MCF 10A (cell line): ENCODE measurements at regions not wholly inside any gene's neighbourhood (a gene's known extent, or its start where the extent isn't known, plus 50 kb on each side); places are given as distances from the start of the nearest gene placed in this dataset.

Experiments
- BruUV-seq: library from RNA; stranded (reverse); fragments of 400-500 nt; replicated peaks from 2 replicates; lab custom pipeline; 2021; lab: Mats Ljungman, UMichigan
- CTCF ChIA-PET: fragments of 300-600 bp; sonication (Branson Sonifier 250); formaldehyde crosslinking; extraction: SDS; loops from one replicate; lab custom pipeline; 2021; ENCODE audit warnings: antibody characterized with exemption, inconsistent platforms; lab: Yijun Ruan, JAX
- POLR2A ChIA-PET: fragments of 300-600, 350-650 bp; sonication (Branson Sonifier 250); formaldehyde crosslinking; extraction: SDS; loops from one replicate; lab custom pipeline; 2020; ENCODE audit warnings: antibody characterized with exemption, inconsistent platforms; lab: Yijun Ruan, JAX
- DNase-seq: peaks from one replicate; pipeline ENCODE4 v3.0.0-alpha.2; 2018; ENCODE audit not compliant: unreplicated experiment
- H3K27ac Mint-ChIP-seq: one replicate; pipeline ENCODE4 v1.8.0; 2022; ENCODE audit warnings: mild to moderate bottlenecking, low read depth, mixed read lengths; ENCODE audit not compliant: unreplicated experiment
- H3K27me3 Mint-ChIP-seq: one replicate; pipeline ENCODE4 v1.8.0; 2022; ENCODE audit warnings: mixed read lengths; ENCODE audit not compliant: insufficient read depth, unreplicated experiment
- H3K36me3 Mint-ChIP-seq: one replicate; pipeline ENCODE4 v1.8.0; 2022; ENCODE audit warnings: mild to moderate bottlenecking, moderate library complexity, mixed read lengths; ENCODE audit not compliant: insufficient read depth, unreplicated experiment
- H3K4me1 Mint-ChIP-seq: one replicate; pipeline ENCODE4 v1.8.0; 2022; ENCODE audit warnings: mixed read lengths; ENCODE audit not compliant: insufficient read depth, unreplicated experiment
- H3K4me3 Mint-ChIP-seq: one replicate; pipeline ENCODE4 v1.8.0; 2022; ENCODE audit warnings: mild to moderate bottlenecking, moderate library complexity, mixed read lengths; ENCODE audit not compliant: unreplicated experiment
- H3K9me3 Mint-ChIP-seq: one replicate; pipeline ENCODE4 v1.8.0; 2022; ENCODE audit warnings: mixed read lengths; ENCODE audit not compliant: unreplicated experiment
- CTCF ChIP-seq: fragments of 200-600 bp; IDR thresholded peaks from one replicate; pipeline ENCODE4 v1.8.0; 2022; ENCODE audit warnings: antibody characterized with exemption, mild to moderate bottlenecking; ENCODE audit not compliant: unreplicated experiment
- intact Hi-C: fragments of 100-400 bp; cut with micrococcal nuclease; formaldehyde crosslinking; loops from 2 replicates; pipeline ENCODE4 v1.14.1; 2022

DNA sequence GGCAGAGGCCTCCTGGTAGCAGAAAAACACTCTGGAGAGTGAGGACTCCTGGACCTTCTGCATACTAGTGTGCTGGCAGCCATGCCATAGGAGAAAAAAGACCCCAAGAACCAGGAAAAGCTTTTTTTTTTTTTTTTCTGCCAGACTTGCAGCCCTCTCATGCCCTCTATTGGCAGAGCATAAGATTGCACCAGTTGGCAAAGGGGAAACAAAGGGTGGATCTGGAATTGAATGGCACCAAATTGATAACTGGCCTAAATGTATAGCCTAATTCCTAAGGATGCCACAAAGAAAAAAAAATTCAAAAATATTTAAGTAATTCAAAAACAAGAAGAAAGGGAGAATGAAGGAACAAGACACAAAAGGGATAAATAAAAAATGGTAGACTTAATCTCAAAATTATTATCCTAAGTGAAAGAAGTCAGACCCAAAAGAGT lies 112.5 kb upstream of the GHITM start:
- peak; percentile 40 for DNase-seq
- Mint-ChIP-seq H3K4me1 (no peaks in the 10 kb centered on the region), H3K9me3 (peaks cover 20% of the 10 kb centered on the region), H3K36me3 (no peaks in the 10 kb centered on the region), H3K27me3 (no peaks in the 10 kb centered on the region), H3K4me3 (no peak overlapping the region), H3K27ac (no peak overlapping the region)
- ChIA-PET POLR2A (interaction anchor here (0.6 kb wide), 1 partner anchor 1228 kb away, joined by 5 read pairs; no protein-coding TSS in a partner anchor), CTCF (interaction anchor here (0.5 to 2.1 kb wide), 27 partner anchors 9 to 1471 kb away, joined by 3 to 24 read pairs (median 3); no protein-coding TSS in a partner anchor)
- BruUV-seq = no TSS peak
- intact Hi-C loops = no loop called here
- peak; percentile 77 for TF ChIP-seq CTCF

DNA sequence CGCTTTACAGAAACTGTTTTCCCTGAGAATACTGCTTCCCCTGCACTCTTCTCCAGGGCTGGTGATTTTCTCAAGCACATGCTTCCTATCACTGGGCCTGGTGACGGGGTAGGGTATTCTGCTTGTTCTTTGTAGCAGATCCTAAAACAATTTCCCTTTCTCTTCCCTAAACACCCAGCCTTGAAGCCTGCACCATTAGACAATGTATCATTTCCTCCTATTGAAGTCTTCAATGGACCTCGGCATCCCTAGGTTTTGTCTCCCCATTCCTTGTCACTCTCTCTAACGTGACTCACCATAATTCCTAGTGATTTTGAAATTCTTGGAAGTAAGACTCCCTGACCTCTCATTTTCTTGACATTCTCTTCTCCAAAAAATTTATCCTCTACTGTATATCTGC lies 109.5 kb upstream of the GHITM start:
- Mint-ChIP-seq H3K27ac (no peak overlapping the region), H3K27me3 (no peaks in the 10 kb centered on the region), H3K4me3 (no peak overlapping the region), H3K36me3 (no peaks in the 10 kb centered on the region), H3K9me3 (peaks cover 7% of the 10 kb centered on the region), H3K4me1 (no peaks in the 10 kb centered on the region)
- intact Hi-C loops = no loop called here
- TF ChIP-seq CTCF = no peak
- DNase-seq = no peak
- POLR2A ChIA-PET = no interaction called here
- BruUV-seq = no TSS peak
- CTCF ChIA-PET = interaction anchor here (0.6 to 0.7 kb wide), 2 partner anchors 105 to 168 kb away, joined by 3 read pairs; no protein-coding TSS in a partner anchor

GRCh38 chr10:84038035-84038434 lies 101.3 kb upstream of the GHITM start:
- peak; percentile 5 for DNase-seq

GRCh38 chr10:84039957-84040356 lies 99.4 kb upstream of the GHITM start:
- ChIA-PET CTCF (interaction anchor here (2.0 kb wide), 1 partner anchor 13 kb away, joined by 7 read pairs; no protein-coding TSS in a partner anchor), POLR2A (no interaction called here)
- Mint-ChIP-seq H3K4me3 (no peak overlapping the region), H3K36me3 (no peaks in the 10 kb centered on the region), H3K4me1 (no peaks in the 10 kb centered on the region), H3K27me3 (no peaks in the 10 kb centered on the region), H3K27ac (no peak overlapping the region), H3K9me3 (no peaks in the 10 kb centered on the region)
- no TSS peak for BruUV-seq
- intact Hi-C loops = no loop called here
- no peak for DNase-seq
- TF ChIP-seq CTCF = no peak

More at GRCh38 chr10:84038035-84038434, 101.3 kb upstream of the GHITM start:
- TF ChIP-seq CTCF = no peak
- Mint-ChIP-seq H3K27me3 (no peaks in the 10 kb centered on the region), H3K4me3 (no peak overlapping the region), H3K9me3 (peaks cover 6% of the 10 kb centered on the region), H3K36me3 (no peaks in the 10 kb centered on the region), H3K4me1 (no peaks in the 10 kb centered on the region), H3K27ac (no peak overlapping the region)
- no TSS peak for BruUV-seq
- CTCF ChIA-PET = interaction anchor here (0.7 to 2.0 kb wide), 2 partner anchors 11 to 14 kb away, joined by 3 to 7 read pairs; no protein-coding TSS in a partner anchor
- POLR2A ChIA-PET = no interaction called here
- intact Hi-C loops = no loop called here
